Astrocyte (in vitro differentiated cells and primary cell): ENCODE measurements at regions not wholly inside any gene's neighbourhood (a gene's known extent, or its start where the extent isn't known, plus 50 kb on each side); places are given as distances from the start of the nearest gene placed in this dataset.

ENCODE experiments used
- CTCF ChIP-seq: IDR thresholded peaks from 2 replicates; pipeline ENCODE4 v1.5.1; 2011; ENCODE audit warnings: low read depth, mild to moderate bottlenecking, inconsistent platforms, low read length, moderate library complexity; ENCODE audit not compliant: insufficient read depth
- EZH2 ChIP-seq: IDR thresholded peaks from 2 replicates; pipeline ENCODE4 v1.6.1; 2012; ENCODE audit warnings: mild to moderate bottlenecking, low read length, inconsistent platforms; ENCODE audit not compliant: insufficient read depth

- TF ChIP-seq CTCF, result no peak
- no peak for TF ChIP-seq EZH2
Observed at GRCh38 chr6:155970472-155970871, 514.8 kb upstream of the NOX3 start.
